ENCODE measurements at regions not wholly inside any gene's neighbourhood (a gene's known extent, or its start where the extent isn't known, plus 50 kb on each side); places are given as distances from the start of the nearest gene placed in this dataset.

DNA sequence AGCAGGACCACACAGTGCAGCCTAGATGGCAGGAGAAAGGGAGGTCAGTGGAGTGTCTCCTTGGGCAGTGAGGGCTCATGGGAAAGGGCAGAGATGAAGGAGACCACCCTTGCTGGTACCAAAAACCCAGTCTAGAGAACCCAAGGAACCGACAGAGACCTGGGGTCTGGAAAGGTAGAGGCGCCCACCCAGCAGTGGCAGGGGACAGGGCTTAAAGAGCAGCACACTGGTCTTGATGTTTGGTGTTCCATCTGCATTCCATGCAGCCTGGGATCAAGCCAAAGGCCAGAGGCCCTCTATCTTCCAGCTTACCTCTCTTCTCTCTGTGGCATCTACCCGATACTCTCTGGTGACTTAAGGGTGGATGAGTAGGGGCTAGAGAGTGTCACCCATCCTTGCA is 127.5 kb downstream of the PJA1 start:
- TF ChIP-seq CTCF (conservative IDR thresholded peaks at IDR 0.05; ENCODE audit: low read depth, low read length), result no peak
- no peak overlapping the region for H3K4me3 ChIP-seq (ENCODE audit: low read depth, low read length)
- DNase-seq (ENCODE audit: low read depth), result no peak

DNA sequence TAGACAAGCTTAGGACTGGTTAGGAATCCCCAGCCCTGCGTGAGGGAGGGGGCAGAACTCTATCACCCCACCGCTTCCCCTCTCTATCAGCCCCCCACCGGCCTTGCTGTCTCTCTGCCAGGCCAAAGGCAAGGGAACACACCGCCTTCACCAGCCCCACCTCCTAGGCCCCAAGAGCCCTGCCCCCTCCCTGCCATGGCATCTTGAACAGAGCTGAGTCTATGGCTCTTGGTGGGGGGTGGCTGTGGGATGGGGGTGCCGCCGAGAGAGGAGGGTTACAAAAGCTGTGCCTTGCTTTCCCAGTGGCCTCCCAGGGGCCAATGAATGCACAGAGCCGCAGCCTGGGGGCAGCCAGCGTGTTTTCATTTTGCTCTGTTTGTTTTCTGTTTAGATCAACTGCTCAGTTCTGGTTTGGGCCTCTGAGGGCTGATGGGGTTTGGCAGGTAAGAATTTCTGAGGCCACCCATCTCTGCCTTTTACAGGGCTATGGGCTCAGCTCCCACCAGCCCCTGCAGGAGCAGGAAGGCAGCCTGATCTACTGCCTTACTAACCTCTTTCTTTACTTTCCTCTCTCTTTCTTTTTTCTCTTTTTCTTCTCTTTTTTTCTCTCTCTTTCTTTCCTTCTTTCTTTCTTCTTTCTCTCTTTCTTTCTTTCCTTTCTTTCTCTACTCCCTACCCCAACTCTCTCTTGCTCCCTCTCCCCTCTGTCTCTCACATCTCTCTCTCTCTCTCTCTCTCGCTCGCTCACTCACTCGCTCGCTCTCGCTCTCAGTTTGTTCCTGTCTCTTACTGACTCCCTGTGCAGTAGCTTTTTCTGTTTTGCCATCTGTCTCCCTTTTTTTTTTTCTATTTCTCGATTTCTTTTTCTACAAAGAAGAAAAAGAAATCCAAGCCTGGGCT is 128.3 kb downstream of the PJA1 start:
- no peak for DNase-seq (ENCODE audit: low read depth)
- no peak overlapping the region for H3K4me3 ChIP-seq (ENCODE audit: low read depth, low read length)
- TF ChIP-seq CTCF (conservative IDR thresholded peaks at IDR 0.05; ENCODE audit: low read depth, low read length), result no peak

GRCh38 chrX:69034451-69034850 is 130.8 kb downstream of the PJA1 start:
- TF ChIP-seq CTCF (conservative IDR thresholded peaks at IDR 0.05; ENCODE audit: low read depth, low read length), result no peak
- no peak for DNase-seq (ENCODE audit: low read depth)
- no peak overlapping the region for H3K4me3 ChIP-seq (ENCODE audit: low read depth, low read length)

DNA sequence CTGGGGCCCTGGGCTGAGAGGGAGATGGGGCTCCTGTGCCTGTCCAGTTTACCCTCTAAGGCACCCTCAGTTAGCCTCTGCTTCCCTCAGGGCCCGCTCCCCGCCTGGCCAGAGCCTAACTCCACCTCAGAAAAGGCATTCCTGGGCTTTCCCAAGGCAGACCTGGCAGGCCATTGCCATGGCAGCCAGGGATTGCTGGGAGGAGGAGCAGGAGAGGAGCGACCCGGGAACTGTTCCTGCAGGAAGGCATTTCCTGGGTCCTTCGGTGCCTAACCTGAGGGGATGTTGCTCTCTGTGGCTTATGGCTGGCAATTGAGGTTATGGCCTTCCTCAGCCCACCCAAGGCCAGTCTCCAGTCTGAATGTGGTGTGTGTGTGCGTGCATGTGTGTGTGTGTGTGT is 131.3 kb downstream of the PJA1 start:
- H3K4me3 ChIP-seq (ENCODE audit: low read depth, low read length), result no peak overlapping the region
- DNase-seq (ENCODE audit: low read depth), result no peak
- no peak for TF ChIP-seq CTCF (conservative IDR thresholded peaks at IDR 0.05; ENCODE audit: low read depth, low read length)

DNA sequence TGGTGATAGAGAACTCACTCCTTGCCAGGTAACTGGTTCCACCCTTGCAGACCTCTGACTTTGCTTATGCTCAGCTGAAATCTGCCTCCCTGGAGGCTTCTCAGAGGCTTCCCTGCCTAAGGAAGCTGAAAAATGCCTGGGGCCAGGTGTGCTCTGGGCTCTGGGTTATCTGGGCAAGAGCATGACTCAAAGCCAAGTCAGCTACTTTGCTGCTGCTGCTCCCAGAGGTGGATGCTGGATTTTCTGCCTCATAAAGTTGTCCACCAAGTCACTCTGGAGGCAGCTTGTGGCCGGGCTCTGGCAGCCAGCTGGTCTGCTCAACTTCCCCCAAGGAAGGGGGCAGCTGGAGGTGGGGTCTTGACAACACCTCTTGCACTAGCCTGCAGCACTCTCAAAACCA is 132.7 kb downstream of the PJA1 start:
- no peak for TF ChIP-seq CTCF (conservative IDR thresholded peaks at IDR 0.05; ENCODE audit: low read depth, low read length)
- no peak for DNase-seq (ENCODE audit: low read depth)
- no peak overlapping the region for H3K4me3 ChIP-seq (ENCODE audit: low read depth, low read length)

- H3K4me3 ChIP-seq (ENCODE audit: low read depth, low read length), result no peak overlapping the region
- no peak for TF ChIP-seq CTCF (conservative IDR thresholded peaks at IDR 0.05; ENCODE audit: low read depth, low read length)
- no peak for DNase-seq (ENCODE audit: low read depth)
Observed at GRCh38 chrX:69031971-69032391, 133.3 kb downstream of the PJA1 start.

DNA sequence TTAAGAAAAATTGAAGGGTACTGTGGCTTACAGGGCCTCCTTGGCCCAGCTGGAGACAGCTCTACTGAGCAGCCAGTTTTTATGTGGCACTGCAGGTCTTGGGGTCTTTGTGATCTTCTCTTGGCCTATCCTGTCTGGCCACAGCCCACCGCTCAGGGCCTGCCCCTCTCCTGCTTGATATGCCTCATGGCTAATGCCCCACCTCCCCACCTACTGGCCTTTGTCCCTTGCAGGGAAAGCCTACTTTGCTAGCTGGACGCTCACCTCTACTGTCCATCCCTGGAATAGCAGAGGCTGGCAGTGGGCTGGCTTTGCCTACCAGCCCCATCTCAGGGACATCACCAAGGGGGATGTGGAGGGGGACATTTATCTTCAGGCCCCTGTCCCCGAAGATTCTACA is 134.1 kb downstream of the PJA1 start:
- no peak for DNase-seq (ENCODE audit: low read depth)
- peak; percentile 52 for TF ChIP-seq CTCF (conservative IDR thresholded peaks at IDR 0.05; ENCODE audit: low read depth, low read length)

More for the DNA sequence above, 134.1 kb downstream of the PJA1 start:
- no peak overlapping the region for H3K4me3 ChIP-seq (ENCODE audit: low read depth, low read length)
